ENCODE measurements at regions not wholly inside any gene's neighbourhood (a gene's known extent, or its start where the extent isn't known, plus 50 kb on each side); places are given as distances from the start of the nearest gene placed in this dataset.

DNA sequence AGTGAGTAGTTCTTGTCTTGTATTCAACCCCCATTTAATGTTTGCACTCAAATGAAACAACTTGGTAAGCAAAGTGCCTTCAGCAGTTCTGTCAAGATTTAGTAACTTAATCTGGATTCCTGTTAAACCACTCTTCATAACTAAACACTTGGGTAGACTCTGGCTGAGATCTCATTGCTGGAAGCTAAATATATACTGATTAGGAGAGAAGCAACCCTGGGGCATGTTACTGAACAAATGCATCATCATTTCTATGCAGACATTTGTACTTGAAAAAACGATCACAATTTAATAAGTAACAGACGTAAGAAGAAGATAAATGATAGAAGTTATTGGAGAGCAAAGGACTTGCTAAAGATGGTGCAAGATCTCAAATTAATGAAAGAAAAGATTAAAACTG is 308.4 kb upstream of the POM121L12 start:
- TF ChIP-seq POLR2AphosphoS5 (IDR thresholded peaks at IDR 0.05), result no peak
- TF ChIP-seq POLR2A (IDR thresholded peaks at IDR 0.05), result no peak
